Liver (tissue), 8 donors: ENCODE measurements at regions not wholly inside any gene's neighbourhood (a gene's known extent, or its start where the extent isn't known, plus 50 kb on each side); places are given as distances from the start of the nearest gene placed in this dataset.

Experiments
- DNase-seq: peaks from one replicate; pipeline ENCODE4 v3.0.0-alpha.2; 2017; ENCODE audit warnings: low spot score
- H3K27ac ChIP-seq, 2 donors: one replicate each; pipeline ENCODE4 v1.7.0; 2013; ENCODE audit warnings: inconsistent platforms in 2 of 2, low read length in 2 of 2, control low read depth in 1 of 2, low read depth in 1 of 2, mild to moderate bottlenecking in 1 of 2
- H3K27me3 ChIP-seq, 4 donors: one replicate each; pipeline versions ENCODE4 v1.6.1 to v1.7.0; 2013; ENCODE audit warnings: low read length in 3 of 4, inconsistent platforms in 1 of 4, mild to moderate bottlenecking in 1 of 4, moderate library complexity in 1 of 4; ENCODE audit not compliant: control insufficient read depth in 4 of 4, insufficient read depth in 4 of 4
- H3K36me3 ChIP-seq, 4 donors: one replicate each; pipeline versions ENCODE4 v1.6.1 to v1.7.0; 2013; ENCODE audit warnings: low read length in 3 of 4, mild to moderate bottlenecking in 3 of 4, low read depth in 1 of 4, moderate library complexity in 1 of 4; ENCODE audit not compliant: control insufficient read depth in 4 of 4, insufficient read depth in 3 of 4
- H3K4me1 ChIP-seq, 4 donors: one replicate each; pipeline versions ENCODE4 v1.6.1 to v1.7.0; 2013; ENCODE audit warnings: low read length in 3 of 4, mild to moderate bottlenecking in 3 of 4, moderate library complexity in 1 of 4; ENCODE audit not compliant: control insufficient read depth in 4 of 4, insufficient read depth in 4 of 4
- H3K4me3 ChIP-seq, 3 donors: one replicate each; pipeline versions ENCODE4 v1.6.1 to v1.7.0; 2013; ENCODE audit warnings: low read length in 3 of 3, control low read depth in 1 of 3, low read depth in 1 of 3, mild to moderate bottlenecking in 1 of 3
- H3K9ac ChIP-seq, 2 donors: one replicate each; pipeline ENCODE4 v1.7.0; 2013; ENCODE audit warnings: low read length in 2 of 2, mild to moderate bottlenecking in 2 of 2, moderate library complexity in 2 of 2, control low read depth in 1 of 2, low read depth in 1 of 2
- H3K9me3 ChIP-seq, 4 donors: one replicate each; pipeline versions ENCODE4 v1.6.1 to v1.7.0; 2013; ENCODE audit warnings: low read length in 3 of 4; ENCODE audit not compliant: control insufficient read depth in 4 of 4
- CTCF ChIP-seq: fragments of 150-350 bp; IDR thresholded peaks from 2 replicates; pipeline ENCODE4 v1.5.1; 2017; ENCODE audit warnings: improper control_type of control experiment, low read depth, low read length; ENCODE audit not compliant: missing input control
- EGR1 ChIP-seq, 2 donors: IDR thresholded peaks; 2 replicates each; pipeline ENCODE4 v1.6.1; 2016 to 2018; ENCODE audit warnings: antibody characterized with exemption in 2 of 2, low read depth in 2 of 2
- FOXA1 ChIP-seq: IDR thresholded peaks from 2 replicates; pipeline ENCODE4 v1.6.1; 2016; ENCODE audit warnings: antibody characterized with exemption
- FOXA2 ChIP-seq: IDR thresholded peaks from 2 replicates; pipeline ENCODE4 v1.6.1; 2016; ENCODE audit warnings: antibody characterized with exemption
- GABPA ChIP-seq, 2 donors: IDR thresholded peaks in 1 of 2; conservative IDR thresholded peaks in 1 of 2; 2 replicates each; pipeline ENCODE4 v1.6.1; 2016; ENCODE audit warnings: antibody characterized with exemption in 2 of 2, mild to moderate bottlenecking in 1 of 2, moderate library complexity in 1 of 2
- HNF4A ChIP-seq, 2 donors: conservative IDR thresholded peaks; 2 replicates each; pipeline ENCODE4 v1.6.1; 2016; ENCODE audit warnings: antibody characterized with exemption in 2 of 2, mild to moderate bottlenecking in 2 of 2
- HNF4G ChIP-seq: IDR thresholded peaks from 2 replicates; pipeline ENCODE4 v1.6.1; 2016; ENCODE audit warnings: antibody characterized with exemption
- RAD21 ChIP-seq, 2 donors: IDR thresholded peaks; 2 replicates each; pipeline ENCODE4 v1.6.1; 2016; ENCODE audit warnings: antibody characterized with exemption in 2 of 2, mild to moderate bottlenecking in 2 of 2
- REST ChIP-seq: IDR thresholded peaks from 2 replicates; pipeline ENCODE4 v1.6.1; 2016; ENCODE audit warnings: antibody characterized with exemption, mild to moderate bottlenecking
- RXRA ChIP-seq, 2 donors: IDR thresholded peaks; 2 replicates each; pipeline ENCODE4 v1.6.1; 2017 to 2018; ENCODE audit warnings: antibody characterized with exemption in 2 of 2, mild to moderate bottlenecking in 1 of 2
- SP1 ChIP-seq: IDR thresholded peaks from 2 replicates; pipeline ENCODE4 v1.6.1; 2018; ENCODE audit warnings: antibody characterized with exemption, mild to moderate bottlenecking
- YY1 ChIP-seq: IDR thresholded peaks from 2 replicates; pipeline ENCODE4 v1.6.1; 2016; ENCODE audit warnings: antibody characterized with exemption, mild to moderate bottlenecking
- ZBTB33 ChIP-seq: IDR thresholded peaks from 2 replicates; pipeline ENCODE4 v1.6.1; 2016; ENCODE audit warnings: antibody characterized with exemption
- WGBS: extraction: QIAGEN DNeasy Blood & Tissue Kit; methylation state at CpG from one replicate; pipeline ENCODE4 v1.1.7; 2013; 5-methylcytosine and 5-hydroxymethylcytosine counted together
- TF ChIP-seq, protein P1 (sequence below): IDR thresholded peaks from 2 replicates; pipeline ENCODE4 v1.6.1; 2016; ENCODE audit warnings: antibody characterized with exemption
- TF ChIP-seq, protein P2 (sequence below): IDR thresholded peaks from 2 replicates; pipeline ENCODE4 v1.6.1; 2016; ENCODE audit warnings: antibody characterized with exemption
- donor health status: healthy.
- donor health status: healthy.
- donor health status: healthy.
- donor health status: healthy.
- donor health status: healthy.

DNA sequence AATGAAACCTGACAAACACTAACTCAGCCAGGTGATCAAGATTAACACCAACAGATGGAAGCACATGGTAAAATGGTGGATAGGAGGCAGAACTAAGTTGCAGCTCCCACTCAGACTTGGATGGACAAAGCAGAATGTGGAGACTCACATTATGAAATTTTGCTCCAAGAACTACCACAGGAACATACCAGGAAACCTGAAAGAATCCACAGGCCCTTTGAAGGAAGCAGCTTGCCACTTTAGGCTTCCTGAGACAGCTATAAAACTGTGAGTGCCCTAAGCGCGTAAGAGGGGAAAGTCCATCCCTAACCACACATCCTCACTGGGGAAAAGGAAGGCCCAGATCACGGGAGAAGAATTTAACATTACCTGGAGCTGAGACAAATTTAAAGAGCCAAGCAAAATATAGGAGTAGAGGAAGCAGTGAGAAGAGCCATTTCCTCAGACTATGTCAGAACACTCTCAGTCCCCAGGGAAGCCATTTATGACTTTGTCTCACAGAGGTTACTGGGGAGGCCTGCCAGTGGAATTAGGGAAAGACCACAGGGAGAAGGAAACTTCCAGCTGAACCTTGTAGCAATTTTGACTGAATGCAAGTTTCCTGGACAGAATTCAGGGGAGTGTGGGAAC lies 224.5 kb downstream of the TEX13C start (continued):
- no peak for TF ChIP-seq CTCF
- no peak for TF ChIP-seq ZBTB33
- no peak for TF ChIP-seq FOXA1

GRCh38 chrX:125544856-125545255 lies 225.2 kb downstream of the TEX13C start:
- H3K4me3 ChIP-seq: no peak overlapping the region
- no peak overlapping the region for H3K9ac ChIP-seq
- H3K27me3 ChIP-seq: no peaks in the 10 kb centered on the region
- H3K4me1 ChIP-seq: no peaks in the 10 kb centered on the region
- no peak overlapping the region for H3K27ac ChIP-seq
- TF ChIP-seq, protein P1, sequence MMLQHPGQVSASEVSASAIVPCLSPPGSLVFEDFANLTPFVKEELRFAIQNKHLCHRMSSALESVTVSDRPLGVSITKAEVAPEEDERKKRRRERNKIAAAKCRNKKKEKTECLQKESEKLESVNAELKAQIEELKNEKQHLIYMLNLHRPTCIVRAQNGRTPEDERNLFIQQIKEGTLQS: no peak
- TF ChIP-seq EGR1 (IDR thresholded peaks at IDR 0.05; ENCODE audit: low read depth in 2 of 2) (no peak), ZBTB33 (no peak), HNF4G (no peak), HNF4A (conservative IDR thresholded peaks at IDR 0.05) (no peak), FOXA1 (no peak), GABPA (IDR thresholded peaks at IDR 0.05 in 1 of 2, conservative IDR thresholded peaks at IDR 0.05 in 1 of 2) (no peak), RAD21 (IDR thresholded peaks at IDR 0.05) (no peak), CTCF (no peak), FOXA2 (no peak), YY1 (no peak), SP1 (no peak), RXRA (IDR thresholded peaks at IDR 0.05) (no peak), REST (no peak)
- TF ChIP-seq, protein P2, sequence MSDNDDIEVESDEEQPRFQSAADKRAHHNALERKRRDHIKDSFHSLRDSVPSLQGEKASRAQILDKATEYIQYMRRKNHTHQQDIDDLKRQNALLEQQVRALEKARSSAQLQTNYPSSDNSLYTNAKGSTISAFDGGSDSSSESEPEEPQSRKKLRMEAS: no peak
- no peaks in the 10 kb centered on the region for H3K36me3 ChIP-seq
- 65% methylated on average over 2 of the region's 2 CpGs for WGBS
- H3K9me3 ChIP-seq: peaks cover 0 to 2% (median 0%) of the 10 kb centered on the region in 4 donors
- no peak for DNase-seq
